GM12878 (cell line): ENCODE measurements at regions not wholly inside any gene's neighbourhood (a gene's known extent, or its start where the extent isn't known, plus 50 kb on each side); places are given as distances from the start of the nearest gene placed in this dataset.

Source experiments
- ATAC-seq: fragments of 200-7000 bp; cut with Tn5 transposase; 3 replicates; pipeline ENCODE4 v1.9.1; 2020; ENCODE audit warnings: mild to moderate bottlenecking, moderate library complexity
- BruUV-seq: library from RNA; stranded (reverse); fragments of 400-500 nt; replicated peaks from 2 replicates; lab custom pipeline; 2021; lab: Mats Ljungman, UMichigan
- CTCF ChIA-PET: fragments of 300-600 bp; sonication (Branson Sonifier 250); formaldehyde crosslinking; extraction: SDS; loops from one replicate; lab custom pipeline; 2021; ENCODE audit warnings: inconsistent platforms; lab: Yijun Ruan, JAX
- POLR2A ChIA-PET: fragments of 350-600 bp; formaldehyde crosslinking; extraction: SDS; loops from one replicate; lab custom pipeline; 2021; ENCODE audit warnings: inconsistent platforms; lab: Charles Lee
- RAD21 ChIA-PET: fragments of 300-600 bp; sonication (Branson Sonifier 250); formaldehyde crosslinking; loops from one replicate; lab custom pipeline; 2023; ENCODE audit warnings: antibody characterized with exemption; ENCODE audit not compliant: unreplicated experiment; lab: Charles Lee
- SMC1A ChIA-PET: fragments of 300-600 bp; sonication (Branson Sonifier 250); formaldehyde crosslinking; loops from one replicate; lab custom pipeline; 2023; ENCODE audit not compliant: unreplicated experiment, uncharacterized antibody; lab: Charles Lee
- DNase-seq: peaks from one replicate; pipeline ENCODE4 v3.0.0-alpha.2; 2011; ENCODE audit warnings: low read depth, low spot score
- FAIRE-seq: peaks from 3 replicates; lab custom pipeline; 2011; peaks lifted over from hg19 to GRCh38; lab: Jason Lieb, UNC
- H2AFZ ChIP-seq: 2 replicates; pipeline ENCODE4 v1.6.0; 2011; ENCODE audit warnings: low read depth, low read length, control low read depth; ENCODE audit not compliant: control insufficient read depth
- H3K27ac ChIP-seq: 2 replicates; pipeline ENCODE4 v1.5.1; 2011; ENCODE audit warnings: control low read depth; ENCODE audit not compliant: control insufficient read depth, insufficient read depth
- H3K27me3 ChIP-seq, 2 experiments: replicated peaks in 1 of 2; 2 replicates each; pipeline versions ENCODE4 v1.6.0 to v1.6.1; 2011; ENCODE audit warnings: low read length in 1 of 2; ENCODE audit not compliant: control insufficient read depth in 2 of 2, insufficient read depth in 2 of 2
- H3K36me3 ChIP-seq, 2 experiments: 2 replicates each; pipeline ENCODE4 v1.5.1; 2011; ENCODE audit warnings: low read length in 1 of 2; ENCODE audit not compliant: control insufficient read depth in 2 of 2, insufficient read depth in 2 of 2
- H3K4me1 ChIP-seq: 2 replicates; pipeline ENCODE4 v1.6.1; 2011; ENCODE audit warnings: mild to moderate bottlenecking, low read length, moderate library complexity, mixed read lengths; ENCODE audit not compliant: control insufficient read depth, insufficient read depth
- H3K4me2 ChIP-seq: 2 replicates; pipeline ENCODE4 v1.6.0; 2011; ENCODE audit warnings: control low read depth; ENCODE audit not compliant: control insufficient read depth, insufficient read depth
- H3K4me3 ChIP-seq: fragments of 200-600 bp; sonication (generic); 2 replicates; pipeline ENCODE4 v1.5.1; 2016
- H3K79me2 ChIP-seq: 2 replicates; pipeline ENCODE4 v1.6.0; 2011; ENCODE audit warnings: low read length; ENCODE audit not compliant: control insufficient read depth, insufficient read depth
- H3K9ac ChIP-seq: 2 replicates; pipeline ENCODE4 v1.8.0; 2011; ENCODE audit warnings: low read length, control low read depth, mixed read lengths; ENCODE audit not compliant: control insufficient read depth, insufficient read depth
- H3K9me3 ChIP-seq: replicated peaks from 3 replicates; pipeline ENCODE4 v1.5.1; 2011; ENCODE audit warnings: mild to moderate bottlenecking, low read length; ENCODE audit not compliant: control insufficient read depth, insufficient read depth
- H4K20me1 ChIP-seq: 2 replicates; pipeline ENCODE4 v1.6.0; 2011; ENCODE audit not compliant: control insufficient read depth, insufficient read depth
- CHD2 ChIP-seq: IDR thresholded peaks from 2 replicates; pipeline ENCODE4 v1.6.1; 2011; ENCODE audit warnings: low read depth, low read length, improper control_type of control experiment, borderline replicate concordance
- FOXM1 ChIP-seq: IDR thresholded peaks from 2 replicates; pipeline ENCODE4 v1.6.1; 2012; ENCODE audit warnings: low read depth, mild to moderate bottlenecking, inconsistent platforms, low read length, moderate library complexity
- JUND ChIP-seq: IDR thresholded peaks from 2 replicates; pipeline ENCODE4 v1.6.1; 2012; ENCODE audit warnings: low read depth, mild to moderate bottlenecking, low read length, improper control_type of control experiment, moderate library complexity
- MEF2B ChIP-seq: fragments of 450-650 bp; IDR thresholded peaks from 2 replicates; pipeline ENCODE4 v1.6.1; 2018; ENCODE audit warnings: mild to moderate bottlenecking, moderate library complexity; ENCODE audit not compliant: partially characterized antibody, poor library complexity, severe bottlenecking
- MYC ChIP-seq: IDR thresholded peaks from 2 replicates; pipeline ENCODE4 v1.6.1; 2011; ENCODE audit warnings: mild to moderate bottlenecking, low read length, moderate library complexity, inconsistent platforms; ENCODE audit not compliant: insufficient read depth, insufficient replicate concordance, insufficient read length, severe bottlenecking
- NBN ChIP-seq: fragments of 450-650 bp; IDR thresholded peaks from 2 replicates; pipeline ENCODE4 v1.6.1; 2016
- NR2C2 ChIP-seq: IDR thresholded peaks from 2 replicates; pipeline ENCODE4 v1.6.1; 2011; ENCODE audit warnings: borderline replicate concordance, low read depth; ENCODE audit not compliant: control insufficient read depth, insufficient read length
- PML ChIP-seq: IDR thresholded peaks from 2 replicates; pipeline ENCODE4 v1.6.1; 2012; ENCODE audit warnings: low read length, inconsistent platforms
- SIN3A ChIP-seq: IDR thresholded peaks from 2 replicates; pipeline ENCODE4 v1.6.1; 2012; ENCODE audit warnings: low read depth, low read length, improper control_type of control experiment
- SUPT20H ChIP-seq: IDR thresholded peaks from 2 replicates; pipeline ENCODE4 v1.6.1; 2011; ENCODE audit warnings: low read depth, mild to moderate bottlenecking, low read length, moderate library complexity, borderline replicate concordance; ENCODE audit not compliant: control insufficient read depth
- YBX1 ChIP-seq: fragments of 450-650 bp; IDR thresholded peaks from 2 replicates; pipeline ENCODE4 v1.6.1; 2016; ENCODE audit warnings: antibody characterized with exemption
- ZSCAN29 ChIP-seq: fragments of 450-650 bp; IDR thresholded peaks from 2 replicates; pipeline ENCODE4 v1.6.1; 2017; ENCODE audit warnings: mild to moderate bottlenecking, moderate library complexity
- WGBS: methylation state at CpG from one replicate; pipeline ENCODE4 v1.1.6; 2016; ENCODE audit warnings: low lambda C conversion rate; ENCODE audit not compliant: insufficient replicate concordance, insufficient coverage; ENCODE audit errors: missing lambda C conversion rate; 5-methylcytosine and 5-hydroxymethylcytosine counted together
- in situ Hi-C: fragments of 300-500 bp; cut with MboI; formaldehyde crosslinking; loops from 9 replicates; pipeline ENCODE4 v1.14.3; 2018; ENCODE audit warnings: mixed read lengths
- intact Hi-C: fragments of 100-400 bp; cut with micrococcal nuclease; formaldehyde crosslinking; loops from one replicate; pipeline ENCODE4 v1.14.2; 2022; ENCODE audit not compliant: unreplicated experiment
- TF ChIP-seq, protein P1 (sequence below): fragments of 150-350 bp; IDR thresholded peaks from 2 replicates; pipeline ENCODE4 v1.6.1; 2016; ENCODE audit warnings: low read depth, low read length
- TF ChIP-seq, protein P2 (sequence below): fragments of 450-650 bp; IDR thresholded peaks from 2 replicates; pipeline ENCODE4 v1.6.1; 2016; ENCODE audit warnings: mild to moderate bottlenecking, moderate library complexity, borderline replicate concordance
- TF ChIP-seq, protein P3 (sequence below): fragments of 450-650 bp; formaldehyde crosslinking; IDR thresholded peaks from 2 replicates; pipeline ENCODE4 v1.4.0; 2022; ENCODE audit warnings: mild to moderate bottlenecking, moderate library complexity

DNA sequence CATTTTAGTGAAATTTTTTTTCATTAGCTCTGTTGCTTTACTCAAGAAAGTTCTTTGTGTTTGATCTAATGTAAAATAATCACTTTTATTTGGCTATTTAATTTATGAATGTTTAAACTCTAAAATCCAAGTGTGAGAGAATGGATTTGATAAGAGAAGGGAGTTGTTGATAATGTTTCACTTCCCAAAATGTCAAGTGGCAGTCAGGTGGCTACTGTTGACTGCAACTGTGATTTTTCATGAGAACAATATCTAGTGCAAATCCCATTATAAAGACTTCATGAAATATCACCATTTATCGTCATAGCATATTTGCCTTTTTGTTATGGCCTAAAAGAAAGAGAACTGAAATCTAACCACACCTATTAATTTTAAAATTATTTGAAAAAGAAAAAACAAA lies 118.3 kb upstream of the SNX2 start:
- FAIRE-seq: no peak
- ChIA-PET CTCF (no interaction called here), POLR2A (no interaction called here), RAD21 (no interaction called here), SMC1A (no interaction called here)
- no peaks in the 10 kb centered on the region for H3K79me2 ChIP-seq
- H3K27me3 ChIP-seq: no peaks in the 10 kb centered on the region
- no peak overlapping the region for H3K4me2 ChIP-seq
- H3K36me3 ChIP-seq: no peaks in the 10 kb centered on the region
- DNase-seq: no peak
- no peaks in the 10 kb centered on the region for H3K4me1 ChIP-seq
- no TSS peak for BruUV-seq
- intact Hi-C loops: no loop called here
- H3K9ac ChIP-seq: no peak overlapping the region
- no peaks in the 10 kb centered on the region for H4K20me1 ChIP-seq
- no peak overlapping the region for H3K4me3 ChIP-seq
- 0% methylated on average over 1 of the region's 1 CpG for WGBS
- ATAC-seq: no peak
- no peak overlapping the region for H3K27ac ChIP-seq
- in situ Hi-C loops: no loop called here
- no peak overlapping the region for H2AFZ ChIP-seq
- H3K9me3 ChIP-seq: no peaks in the 10 kb centered on the region
- TF ChIP-seq PML: no peak
- no peak for TF ChIP-seq ZSCAN29
- TF ChIP-seq JUND: no peak
- TF ChIP-seq FOXM1: no peak
- no peak for TF ChIP-seq MEF2B
- TF ChIP-seq MYC: no peak
- TF ChIP-seq SIN3A: no peak
- no peak for TF ChIP-seq NR2C2
- TF ChIP-seq SUPT20H: no peak
- TF ChIP-seq, protein P1, sequence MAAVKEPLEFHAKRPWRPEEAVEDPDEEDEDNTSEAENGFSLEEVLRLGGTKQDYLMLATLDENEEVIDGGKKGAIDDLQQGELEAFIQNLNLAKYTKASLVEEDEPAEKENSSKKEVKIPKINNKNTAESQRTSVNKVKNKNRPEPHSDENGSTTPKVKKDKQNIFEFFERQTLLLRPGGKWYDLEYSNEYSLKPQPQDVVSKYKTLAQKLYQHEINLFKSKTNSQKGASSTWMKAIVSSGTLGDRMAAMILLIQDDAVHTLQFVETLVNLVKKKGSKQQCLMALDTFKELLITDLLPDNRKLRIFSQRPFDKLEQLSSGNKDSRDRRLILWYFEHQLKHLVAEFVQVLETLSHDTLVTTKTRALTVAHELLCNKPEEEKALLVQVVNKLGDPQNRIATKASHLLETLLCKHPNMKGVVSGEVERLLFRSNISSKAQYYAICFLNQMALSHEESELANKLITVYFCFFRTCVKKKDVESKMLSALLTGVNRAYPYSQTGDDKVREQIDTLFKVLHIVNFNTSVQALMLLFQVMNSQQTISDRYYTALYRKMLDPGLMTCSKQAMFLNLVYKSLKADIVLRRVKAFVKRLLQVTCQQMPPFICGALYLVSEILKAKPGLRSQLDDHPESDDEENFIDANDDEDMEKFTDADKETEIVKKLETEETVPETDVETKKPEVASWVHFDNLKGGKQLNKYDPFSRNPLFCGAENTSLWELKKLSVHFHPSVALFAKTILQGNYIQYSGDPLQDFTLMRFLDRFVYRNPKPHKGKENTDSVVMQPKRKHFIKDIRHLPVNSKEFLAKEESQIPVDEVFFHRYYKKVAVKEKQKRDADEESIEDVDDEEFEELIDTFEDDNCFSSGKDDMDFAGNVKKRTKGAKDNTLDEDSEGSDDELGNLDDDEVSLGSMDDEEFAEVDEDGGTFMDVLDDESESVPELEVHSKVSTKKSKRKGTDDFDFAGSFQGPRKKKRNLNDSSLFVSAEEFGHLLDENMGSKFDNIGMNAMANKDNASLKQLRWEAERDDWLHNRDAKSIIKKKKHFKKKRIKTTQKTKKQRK: no peak
- TF ChIP-seq NBN: no peak
- TF ChIP-seq, protein P2, sequence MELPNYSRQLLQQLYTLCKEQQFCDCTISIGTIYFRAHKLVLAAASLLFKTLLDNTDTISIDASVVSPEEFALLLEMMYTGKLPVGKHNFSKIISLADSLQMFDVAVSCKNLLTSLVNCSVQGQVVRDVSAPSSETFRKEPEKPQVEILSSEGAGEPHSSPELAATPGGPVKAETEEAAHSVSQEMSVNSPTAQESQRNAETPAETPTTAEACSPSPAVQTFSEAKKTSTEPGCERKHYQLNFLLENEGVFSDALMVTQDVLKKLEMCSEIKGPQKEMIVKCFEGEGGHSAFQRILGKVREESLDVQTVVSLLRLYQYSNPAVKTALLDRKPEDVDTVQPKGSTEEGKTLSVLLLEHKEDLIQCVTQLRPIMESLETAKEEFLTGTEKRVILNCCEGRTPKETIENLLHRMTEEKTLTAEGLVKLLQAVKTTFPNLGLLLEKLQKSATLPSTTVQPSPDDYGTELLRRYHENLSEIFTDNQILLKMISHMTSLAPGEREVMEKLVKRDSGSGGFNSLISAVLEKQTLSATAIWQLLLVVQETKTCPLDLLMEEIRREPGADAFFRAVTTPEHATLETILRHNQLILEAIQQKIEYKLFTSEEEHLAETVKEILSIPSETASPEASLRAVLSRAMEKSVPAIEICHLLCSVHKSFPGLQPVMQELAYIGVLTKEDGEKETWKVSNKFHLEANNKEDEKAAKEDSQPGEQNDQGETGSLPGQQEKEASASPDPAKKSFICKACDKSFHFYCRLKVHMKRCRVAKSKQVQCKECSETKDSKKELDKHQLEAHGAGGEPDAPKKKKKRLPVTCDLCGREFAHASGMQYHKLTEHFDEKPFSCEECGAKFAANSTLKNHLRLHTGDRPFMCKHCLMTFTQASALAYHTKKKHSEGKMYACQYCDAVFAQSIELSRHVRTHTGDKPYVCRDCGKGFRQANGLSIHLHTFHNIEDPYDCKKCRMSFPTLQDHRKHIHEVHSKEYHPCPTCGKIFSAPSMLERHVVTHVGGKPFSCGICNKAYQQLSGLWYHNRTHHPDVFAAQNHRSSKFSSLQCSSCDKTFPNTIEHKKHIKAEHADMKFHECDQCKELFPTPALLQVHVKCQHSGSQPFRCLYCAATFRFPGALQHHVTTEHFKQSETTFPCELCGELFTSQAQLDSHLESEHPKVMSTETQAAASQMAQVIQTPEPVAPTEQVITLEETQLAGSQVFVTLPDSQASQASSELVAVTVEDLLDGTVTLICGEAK: no peak
- TF ChIP-seq CHD2: no peak
- TF ChIP-seq, protein P3, sequence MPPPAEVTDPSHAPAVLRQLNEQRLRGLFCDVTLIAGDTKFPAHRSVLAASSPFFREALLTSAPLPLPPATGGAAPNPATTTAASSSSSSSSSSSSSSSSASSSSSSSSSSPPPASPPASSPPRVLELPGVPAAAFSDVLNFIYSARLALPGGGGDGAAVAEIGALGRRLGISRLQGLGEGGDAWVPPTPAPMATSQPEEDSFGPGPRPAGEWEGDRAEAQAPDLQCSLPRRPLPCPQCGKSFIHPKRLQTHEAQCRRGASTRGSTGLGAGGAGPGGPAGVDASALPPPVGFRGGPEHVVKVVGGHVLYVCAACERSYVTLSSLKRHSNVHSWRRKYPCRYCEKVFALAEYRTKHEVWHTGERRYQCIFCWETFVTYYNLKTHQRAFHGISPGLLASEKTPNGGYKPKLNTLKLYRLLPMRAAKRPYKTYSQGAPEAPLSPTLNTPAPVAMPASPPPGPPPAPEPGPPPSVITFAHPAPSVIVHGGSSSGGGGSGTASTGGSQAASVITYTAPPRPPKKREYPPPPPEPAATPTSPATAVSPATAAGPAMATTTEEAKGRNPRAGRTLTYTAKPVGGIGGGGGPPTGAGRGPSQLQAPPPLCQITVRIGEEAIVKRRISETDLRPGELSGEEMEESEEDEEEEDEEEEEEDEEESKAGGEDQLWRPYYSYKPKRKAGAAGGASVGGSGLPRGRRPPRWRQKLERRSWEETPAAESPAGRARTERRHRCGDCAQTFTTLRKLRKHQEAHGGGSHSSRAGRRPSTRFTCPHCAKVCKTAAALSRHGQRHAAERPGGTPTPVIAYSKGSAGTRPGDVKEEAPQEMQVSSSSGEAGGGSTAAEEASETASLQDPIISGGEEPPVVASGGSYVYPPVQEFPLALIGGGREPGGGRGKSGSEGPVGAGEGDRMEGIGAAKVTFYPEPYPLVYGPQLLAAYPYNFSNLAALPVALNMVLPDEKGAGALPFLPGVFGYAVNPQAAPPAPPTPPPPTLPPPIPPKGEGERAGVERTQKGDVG (CRISPR knock-in tag): no peak
- no peak for TF ChIP-seq YBX1
